ENCODE measurements at regions not wholly inside any gene's neighbourhood (a gene's known extent, or its start where the extent isn't known, plus 50 kb on each side); places are given as distances from the start of the nearest gene placed in this dataset.

- TF ChIP-seq, protein P1, sequence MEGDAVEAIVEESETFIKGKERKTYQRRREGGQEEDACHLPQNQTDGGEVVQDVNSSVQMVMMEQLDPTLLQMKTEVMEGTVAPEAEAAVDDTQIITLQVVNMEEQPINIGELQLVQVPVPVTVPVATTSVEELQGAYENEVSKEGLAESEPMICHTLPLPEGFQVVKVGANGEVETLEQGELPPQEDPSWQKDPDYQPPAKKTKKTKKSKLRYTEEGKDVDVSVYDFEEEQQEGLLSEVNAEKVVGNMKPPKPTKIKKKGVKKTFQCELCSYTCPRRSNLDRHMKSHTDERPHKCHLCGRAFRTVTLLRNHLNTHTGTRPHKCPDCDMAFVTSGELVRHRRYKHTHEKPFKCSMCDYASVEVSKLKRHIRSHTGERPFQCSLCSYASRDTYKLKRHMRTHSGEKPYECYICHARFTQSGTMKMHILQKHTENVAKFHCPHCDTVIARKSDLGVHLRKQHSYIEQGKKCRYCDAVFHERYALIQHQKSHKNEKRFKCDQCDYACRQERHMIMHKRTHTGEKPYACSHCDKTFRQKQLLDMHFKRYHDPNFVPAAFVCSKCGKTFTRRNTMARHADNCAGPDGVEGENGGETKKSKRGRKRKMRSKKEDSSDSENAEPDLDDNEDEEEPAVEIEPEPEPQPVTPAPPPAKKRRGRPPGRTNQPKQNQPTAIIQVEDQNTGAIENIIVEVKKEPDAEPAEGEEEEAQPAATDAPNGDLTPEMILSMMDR (IDR thresholded peaks at IDR 0.05; ENCODE audit: insufficient read depth, low read length): no peak
- TF ChIP-seq POLR2AphosphoS5 (IDR thresholded peaks at IDR 0.05; ENCODE audit: low read depth) (no peak), REST (IDR thresholded peaks at IDR 0.05; ENCODE audit: insufficient replicate concordance, low read depth) (no peak)
Observed at GRCh38 chr6:90654806-90655205, 67.9 kb upstream of the MAP3K7 start.
